Activated T-cell treated with anti-CD3 and anti-CD28 coated beads for 48 hours (primary cell): ENCODE measurements at regions not wholly inside any gene's neighbourhood (a gene's known extent, or its start where the extent isn't known, plus 50 kb on each side); places are given as distances from the start of the nearest gene placed in this dataset.

ENCODE experiments used
- DNase-seq: peaks from one replicate; pipeline ENCODE4 v3.0.0-alpha.2; 2020; ENCODE audit warnings: low read depth

- no peak for DNase-seq
These were observed 220.1 kb upstream of the SERP2 start for GRCh38 chr13:44153496-44153895.

- DNase-seq = no peak
These were observed 218.0 kb upstream of the SERP2 start for GRCh38 chr13:44155422-44156293.

- DNase-seq = no peak
These were observed 217.3 kb upstream of the SERP2 start for GRCh38 chr13:44156294-44156658.

- no peak for DNase-seq
These were observed 216.0 kb upstream of the SERP2 start for GRCh38 chr13:44157606-44158005.

GRCh38 chr13:44158098-44158521, 215.5 kb upstream of the SERP2 start:
- no peak for DNase-seq

- no peak for DNase-seq
These were observed 214.6 kb upstream of the SERP2 start for GRCh38 chr13:44158881-44159632.

- no peak for DNase-seq
These were observed 213.9 kb upstream of the SERP2 start for GRCh38 chr13:44159633-44160279.

- DNase-seq = no peak
These were observed 212.9 kb upstream of the SERP2 start for GRCh38 chr13:44160591-44161191.

GRCh38 chr13:44163108-44163507, 210.5 kb upstream of the SERP2 start:
- no peak for DNase-seq

- DNase-seq = no peak
These were observed 208.3 kb upstream of the SERP2 start for GRCh38 chr13:44165221-44165888.

DNA sequence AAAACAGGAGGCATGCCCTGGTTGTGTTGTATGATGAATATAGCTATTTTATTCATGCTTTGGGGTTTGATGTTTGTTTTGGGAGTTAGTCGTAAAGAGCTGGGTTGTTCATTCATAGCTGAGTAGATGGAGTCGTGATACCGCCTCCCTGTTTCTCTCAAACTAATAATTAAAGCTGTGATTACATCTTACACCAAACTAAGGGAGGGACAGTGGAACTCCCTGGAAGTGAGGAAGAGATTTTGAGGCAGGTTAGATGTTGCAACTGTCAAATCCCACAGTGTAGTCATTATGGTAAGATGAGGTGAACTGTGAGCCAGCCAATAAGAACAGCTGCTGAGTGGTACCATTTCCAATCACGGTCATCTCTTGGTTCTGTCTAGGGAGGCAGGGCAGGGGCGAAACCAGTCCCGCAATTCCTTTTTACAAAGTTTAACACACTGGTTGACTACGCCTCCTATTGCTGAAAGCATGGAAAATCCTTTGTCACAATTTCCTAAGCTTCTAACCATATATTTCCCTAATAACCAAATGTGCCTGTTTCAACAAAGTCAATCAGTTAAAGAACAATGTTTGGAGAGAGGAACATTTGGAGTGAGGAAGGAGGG, 207.6 kb upstream of the SERP2 start:
- DNase-seq = no peak

DNA sequence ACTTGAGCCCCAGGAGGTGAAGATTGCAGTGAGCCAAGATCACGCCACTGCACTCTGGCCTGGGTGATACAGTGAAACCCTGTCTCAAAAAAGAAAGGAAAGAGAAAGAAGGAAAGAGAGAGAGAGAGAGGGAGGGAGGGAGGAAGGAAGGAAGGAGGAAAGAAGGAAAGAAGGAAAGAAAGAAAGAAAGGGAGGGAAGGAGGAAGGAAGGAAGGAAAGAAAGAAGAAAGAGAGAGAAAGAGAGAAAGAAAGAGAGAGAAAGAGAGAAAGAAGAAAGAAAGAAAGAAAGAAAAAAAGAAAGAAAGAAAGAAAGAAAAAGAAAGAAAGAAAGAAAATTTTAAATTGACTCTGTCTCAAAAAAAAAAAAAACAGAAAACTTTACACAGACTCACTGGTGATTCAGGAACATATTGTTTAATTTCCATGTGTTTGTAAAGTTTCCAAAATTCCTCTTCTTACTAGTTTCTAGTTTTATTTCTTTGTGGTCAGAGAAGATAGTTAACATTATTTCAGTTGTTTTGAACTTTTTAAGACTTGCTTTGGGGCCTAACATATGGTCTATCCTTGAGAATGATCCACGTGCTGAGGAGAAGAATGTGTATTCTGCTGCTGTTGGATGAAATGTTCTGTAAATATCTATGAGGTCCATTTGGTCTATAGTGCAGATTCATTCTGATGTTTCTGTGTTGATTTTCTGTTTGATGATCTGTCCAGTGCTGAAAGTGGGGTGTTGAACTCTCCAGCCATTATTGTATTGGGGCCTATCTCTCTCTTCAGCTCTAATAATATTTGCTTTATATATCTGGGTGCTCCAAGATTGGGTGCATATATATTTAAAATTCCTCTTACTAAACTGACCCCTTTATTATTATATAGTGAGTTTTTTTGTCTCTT, 204.4 kb upstream of the SERP2 start:
- DNase-seq = no peak

DNA sequence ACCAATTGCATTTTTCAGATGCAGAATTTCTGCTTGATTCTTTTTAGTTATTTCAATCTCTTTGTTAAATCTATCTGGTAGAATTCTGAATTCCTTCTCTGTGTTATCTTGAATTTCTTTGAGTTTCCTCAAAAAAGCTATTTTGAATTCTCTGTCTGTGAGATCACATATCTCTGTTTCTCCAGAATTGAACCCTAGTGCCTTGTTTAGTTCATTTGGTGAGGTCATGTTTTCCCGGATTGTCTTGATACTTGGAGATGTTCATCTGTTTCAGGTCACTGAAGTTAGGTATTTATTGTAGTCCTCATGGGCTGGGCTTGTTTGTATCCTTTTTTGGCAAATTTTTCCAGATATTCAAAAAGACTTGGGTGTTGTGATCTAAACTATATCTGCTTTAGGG, 202.9 kb upstream of the SERP2 start:
- DNase-seq = no peak

DNA sequence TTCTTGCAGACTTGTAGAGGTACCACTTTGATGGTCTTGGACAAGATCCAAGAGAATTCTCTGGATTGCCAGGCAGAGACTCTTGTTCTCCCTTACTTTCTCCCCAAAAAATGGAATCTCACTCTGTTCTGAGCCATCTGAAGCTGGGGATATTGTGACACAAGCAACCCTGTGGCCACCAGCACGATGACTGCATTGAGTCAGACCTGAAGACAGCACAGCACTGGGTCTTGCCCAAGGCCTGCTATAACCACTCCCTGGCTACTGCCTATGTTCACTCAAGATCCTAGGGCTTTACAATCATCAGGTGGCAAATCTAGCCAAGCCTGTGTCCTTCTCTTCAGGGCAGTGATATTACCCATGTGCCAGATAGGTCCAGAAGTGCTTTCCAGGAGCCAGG, 202.5 kb upstream of the SERP2 start:
- no peak for DNase-seq

GRCh38 chr13:44171861-44172260, 201.8 kb upstream of the SERP2 start:
- DNase-seq = no peak

DNA sequence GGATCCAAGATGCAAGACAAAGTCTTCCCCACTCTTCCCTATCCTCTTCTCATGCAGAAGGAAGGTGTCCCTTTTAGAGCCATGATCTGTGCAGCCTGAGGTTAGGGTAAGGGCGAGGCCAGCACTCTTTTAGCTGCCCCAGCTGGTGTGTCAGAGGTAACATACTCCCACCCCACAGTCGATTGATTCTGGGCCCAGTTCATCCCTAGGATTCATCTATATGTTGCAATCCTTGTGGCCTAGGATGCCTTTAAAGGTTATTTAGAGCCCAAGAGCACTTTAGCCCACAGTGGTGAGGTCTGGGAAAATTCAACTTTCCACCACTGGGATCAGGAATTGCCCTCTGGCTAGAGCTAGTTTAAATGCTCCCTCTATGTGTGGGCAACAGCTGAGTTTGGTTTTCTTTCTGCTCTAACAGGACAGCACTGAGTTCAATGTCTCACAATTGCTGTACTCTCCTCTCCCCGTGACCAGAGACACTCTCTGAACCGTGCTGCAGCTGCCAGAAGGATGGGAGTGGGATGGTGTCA, 201.3 kb upstream of the SERP2 start:
- no peak for DNase-seq

DNA sequence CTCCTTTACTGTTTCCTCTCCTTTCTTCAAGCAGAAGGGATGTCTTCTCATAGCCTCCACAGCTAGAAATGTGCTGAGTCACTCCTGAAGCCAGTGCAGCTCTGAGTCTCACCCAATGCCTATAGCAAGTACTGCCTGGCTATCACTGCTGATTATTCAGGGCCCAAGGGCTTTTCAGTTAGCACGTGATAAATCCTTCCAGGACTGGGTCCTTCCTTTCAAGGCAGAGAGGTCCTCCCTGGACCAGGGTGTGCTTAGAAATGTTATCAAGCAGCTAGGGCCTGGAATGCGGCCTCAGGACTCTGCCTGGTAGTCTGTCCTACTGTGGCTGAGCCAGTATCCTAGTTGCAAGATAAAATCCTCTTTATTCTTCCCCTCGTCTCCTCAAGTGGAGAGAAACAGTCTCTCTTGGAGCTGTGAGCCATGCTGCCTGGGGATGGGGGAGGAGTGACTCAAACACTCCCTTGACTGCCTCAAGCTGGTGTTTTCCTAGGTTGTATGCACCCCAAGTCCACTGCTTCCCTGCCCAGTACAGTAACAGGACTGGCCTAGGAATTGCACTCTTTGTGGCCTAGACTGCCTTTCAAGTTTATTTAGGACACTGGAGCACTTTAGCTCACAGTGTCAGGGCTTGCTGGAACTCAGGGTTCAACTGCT, 198.7 kb upstream of the SERP2 start:
- no peak for DNase-seq

- DNase-seq = no peak
These were observed 197.5 kb upstream of the SERP2 start for GRCh38 chr13:44176173-44176572.

GRCh38 chr13:44180876-44181536, 192.6 kb upstream of the SERP2 start:
- DNase-seq = no peak
